BE2C (cell line): ENCODE measurements at regions not wholly inside any gene's neighbourhood (a gene's known extent, or its start where the extent isn't known, plus 50 kb on each side); places are given as distances from the start of the nearest gene placed in this dataset.
A peak's percentile ranks its signal among the peaks of the same experiment; 100 is the strongest.
"Not testable (repeated sequence)": the region's sequence is repeated elsewhere in the genome, so short reads cannot be mapped to it uniquely, and the experiment has no call there.

Source experiments
- DNase-seq: peaks from one replicate; pipeline ENCODE4 v3.0.0-alpha.2; 2020
- H3K27me3 ChIP-seq: fragments of 250-450 bp; sonication (Bioruptor Pico); 2 replicates; pipeline ENCODE4 v1.5.1; 2020; ENCODE audit warnings: mild to moderate bottlenecking
- H3K36me3 ChIP-seq: fragments of 250-450 bp; sonication (Bioruptor Pico); 2 replicates; pipeline ENCODE4 v1.5.1; 2020; ENCODE audit warnings: mild to moderate bottlenecking
- H3K4me1 ChIP-seq: fragments of 250-450 bp; sonication (Bioruptor Pico); 2 replicates; pipeline ENCODE4 v1.5.1; 2020
- H3K4me3 ChIP-seq: 2 replicates; pipeline ENCODE4 v1.5.1; 2011; ENCODE audit warnings: low read depth, low read length
- H3K9me3 ChIP-seq: fragments of 250-450 bp; sonication (Bioruptor Pico); 2 replicates; pipeline ENCODE4 v1.5.1; 2020
- CTCF ChIP-seq: IDR thresholded peaks from 2 replicates; pipeline ENCODE4 v1.5.1; 2012; ENCODE audit warnings: mild to moderate bottlenecking, low read depth, low read length

- no peak for TF ChIP-seq CTCF
- Histone ChIP-seq H3K4me1 (peaks cover 10% of the 10 kb centered on the region), H3K4me3 (peak overlapping the region; percentile 44), H3K36me3 (no peaks in the 10 kb centered on the region), H3K9me3 (no peaks in the 10 kb centered on the region), H3K27me3 (no peaks in the 10 kb centered on the region)
- peak; percentile 47 for DNase-seq
Measured at GRCh38 chr5:154654486-154655371, 100.4 kb upstream of the LARP1 start.

- DNase-seq, result peak; percentile 93
- TF ChIP-seq CTCF, result no peak
- H3K4me1 ChIP-seq, result peaks cover 10% of the 10 kb centered on the region
- H3K36me3 ChIP-seq, result no peaks in the 10 kb centered on the region
- no peaks in the 10 kb centered on the region for H3K27me3 ChIP-seq
- no peaks in the 10 kb centered on the region for H3K9me3 ChIP-seq
- peak overlapping the region; percentile 44 for H3K4me3 ChIP-seq
Measured at GRCh38 chr5:154653764-154654485, 101.3 kb upstream of the LARP1 start.

- Histone ChIP-seq H3K9me3 (no peaks in the 10 kb centered on the region), H3K4me1 (peaks cover 10% of the 10 kb centered on the region), H3K4me3 (no peak overlapping the region), H3K36me3 (no peaks in the 10 kb centered on the region), H3K27me3 (no peaks in the 10 kb centered on the region)
- peak; percentile 30 for DNase-seq
- no peak for TF ChIP-seq CTCF
Measured at GRCh38 chr5:154653418-154653763, 101.8 kb upstream of the LARP1 start.

GRCh38 chr5:154652746-154653417, 102.3 kb upstream of the LARP1 start:
- Histone ChIP-seq H3K9me3 (no peaks in the 10 kb centered on the region), H3K4me3 (no peak overlapping the region), H3K27me3 (no peaks in the 10 kb centered on the region), H3K36me3 (no peaks in the 10 kb centered on the region), H3K4me1 (peaks cover 10% of the 10 kb centered on the region)
- no peak for DNase-seq
- TF ChIP-seq CTCF, result no peak

GRCh38 chr5:154651795-154652194, 103.4 kb upstream of the LARP1 start:
- DNase-seq, H3K9me3 ChIP-seq, H3K4me3 ChIP-seq, H3K27me3 ChIP-seq, H3K36me3 ChIP-seq, H3K4me1 ChIP-seq: not testable (repeated sequence)

- TF ChIP-seq CTCF, result no peak
- Histone ChIP-seq H3K9me3 (no peaks in the 10 kb centered on the region), H3K27me3 (no peaks in the 10 kb centered on the region), H3K4me1 (0 out of 2 replicates have a peak, but pooled peaks cover 2% of the 10 kb centered on the region), H3K36me3 (no peaks in the 10 kb centered on the region), H3K4me3 (no peak overlapping the region)
- DNase-seq, result no peak
Measured at GRCh38 chr5:154648706-154649105, 106.5 kb upstream of the LARP1 start.
